Natural killer cell (primary cell): ENCODE measurements at regions not wholly inside any gene's neighbourhood (a gene's known extent, or its start where the extent isn't known, plus 50 kb on each side); places are given as distances from the start of the nearest gene placed in this dataset.

Experiments
- ATAC-seq, 3 donors: fragments of 150-1000 bp in 2 of 3; fragments of 200-7000 bp in 1 of 3; cut with Tn5 transposase; 1 replicate in 1 of 3; 2 replicates in 2 of 3; pipeline ENCODE4 v1.10.0; 2021; ENCODE audit warnings: mild to moderate bottlenecking in 2 of 3, moderate library complexity in 2 of 3
- DNase-seq, 2 donors: peaks; one replicate each; pipeline versions ENCODE4 v3.0.0 to v3.0.0-alpha.2; 2013 to 2021; ENCODE audit warnings: mixed read lengths in 1 of 2
- H3K27ac ChIP-seq: one replicate; pipeline ENCODE4 v1.5.1; 2013; ENCODE audit warnings: mild to moderate bottlenecking, low read length
- H3K27me3 ChIP-seq: one replicate; pipeline ENCODE4 v1.6.1; 2013; ENCODE audit warnings: low read length; ENCODE audit not compliant: control insufficient read depth, insufficient read depth
- H3K36me3 ChIP-seq: one replicate; pipeline ENCODE4 v1.6.1; 2013; ENCODE audit warnings: low read length; ENCODE audit not compliant: control insufficient read depth, insufficient read depth
- H3K4me1 ChIP-seq: one replicate; pipeline ENCODE4 v1.6.1; 2013; ENCODE audit warnings: low read length; ENCODE audit not compliant: control insufficient read depth, insufficient read depth
- H3K4me3 ChIP-seq: one replicate; pipeline ENCODE4 v1.5.1; 2013; ENCODE audit warnings: low read length
- H3K9me3 ChIP-seq: one replicate; pipeline ENCODE4 v1.6.1; 2013; ENCODE audit warnings: low read length; ENCODE audit not compliant: control insufficient read depth, insufficient read depth
- H3K27ac Mint-ChIP-seq, 2 donors: one replicate each; pipeline ENCODE4 v1.8.0; 2022; ENCODE audit warnings: mild to moderate bottlenecking in 2 of 2, mixed read lengths in 2 of 2, moderate library complexity in 1 of 2
- H3K27me3 Mint-ChIP-seq, 2 donors: one replicate each; pipeline ENCODE4 v1.8.0; 2022; ENCODE audit warnings: low read depth in 2 of 2, mixed read lengths in 2 of 2
- H3K36me3 Mint-ChIP-seq: one replicate; pipeline ENCODE4 v1.8.0; 2022; ENCODE audit warnings: mixed read lengths
- H3K4me1 Mint-ChIP-seq, 2 donors: one replicate each; pipeline ENCODE4 v1.8.0; 2022; ENCODE audit warnings: mixed read lengths in 2 of 2
- H3K4me3 Mint-ChIP-seq: one replicate; pipeline ENCODE4 v1.8.0; 2022; ENCODE audit warnings: mild to moderate bottlenecking, moderate library complexity, mixed read lengths
- H3K9me3 Mint-ChIP-seq, 2 donors: one replicate each; pipeline ENCODE4 v1.8.0; 2022; ENCODE audit warnings: mixed read lengths in 2 of 2
- WGBS: methylation state at CpG from one replicate; pipeline ENCODE4 v1.1.7; 2013; ENCODE audit warnings: missing lambda C conversion rate; ENCODE audit not compliant: insufficient coverage; 5-methylcytosine and 5-hydroxymethylcytosine counted together
- intact Hi-C: fragments of 100-400 bp; cut with micrococcal nuclease; formaldehyde crosslinking; loops from one replicate; pipeline ENCODE4 v1.14.2; 2022
- TF ChIP-seq, protein P1 (sequence below): fragments of 200-600 bp; IDR thresholded peaks from one replicate; pipeline ENCODE4 v1.8.0; 2022; ENCODE audit warnings: antibody characterized with exemption

DNA sequence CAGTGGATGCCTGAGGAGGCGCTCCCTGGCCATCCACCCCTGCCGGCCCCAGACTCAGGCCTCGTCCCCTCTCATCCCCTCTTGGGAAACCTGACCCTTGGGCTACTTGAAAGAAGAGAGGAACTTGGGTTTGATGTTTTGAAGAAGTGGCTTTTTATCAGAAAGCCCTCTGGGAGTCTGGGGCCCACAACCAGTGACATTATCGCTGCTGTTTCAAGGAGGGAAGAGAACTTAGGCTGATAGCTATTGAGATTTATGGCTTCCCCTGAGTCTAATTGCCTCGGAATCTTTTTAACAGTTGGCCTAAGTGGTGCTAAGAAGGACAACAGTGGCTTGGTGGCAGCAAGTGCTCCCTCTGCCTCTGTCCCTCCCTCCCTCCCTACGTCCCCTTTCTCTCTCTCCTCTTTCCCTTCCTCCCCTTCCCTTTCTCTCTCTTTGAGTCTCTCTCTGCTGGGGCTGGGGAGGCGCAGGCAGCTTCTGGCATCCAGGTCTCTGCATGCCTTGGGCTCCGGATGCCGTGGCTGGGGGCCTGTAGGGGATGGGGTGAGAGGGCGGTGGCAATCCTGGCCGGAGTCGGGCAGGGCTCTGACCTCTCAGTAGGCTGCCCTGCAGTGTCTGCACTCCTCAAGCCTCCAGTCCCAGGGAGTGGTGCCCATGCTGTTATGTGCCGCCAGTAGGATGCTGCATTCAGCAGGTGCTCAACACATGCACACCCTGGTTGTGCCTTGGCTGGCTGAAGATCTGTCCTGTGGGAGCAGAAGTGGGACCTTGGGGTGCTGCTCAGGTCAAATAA lies 49.6 kb upstream of the RXRA start:
- no peak for DNase-seq
- intact Hi-C loops = no loop called here
- WGBS = 34% methylated on average over 11 of the region's 13 CpGs
- Histone ChIP-seq H3K4me1 (peaks cover 15% of the 10 kb centered on the region), H3K27ac (no peak overlapping the region), H3K36me3 (no peaks in the 10 kb centered on the region), H3K4me3 (no peak overlapping the region), H3K9me3 (no peaks in the 10 kb centered on the region), H3K27me3 (peaks cover 2% of the 10 kb centered on the region)
- no peaks in the 10 kb centered on the region for H3K9me3 Mint-ChIP-seq
- TF ChIP-seq, protein P1, sequence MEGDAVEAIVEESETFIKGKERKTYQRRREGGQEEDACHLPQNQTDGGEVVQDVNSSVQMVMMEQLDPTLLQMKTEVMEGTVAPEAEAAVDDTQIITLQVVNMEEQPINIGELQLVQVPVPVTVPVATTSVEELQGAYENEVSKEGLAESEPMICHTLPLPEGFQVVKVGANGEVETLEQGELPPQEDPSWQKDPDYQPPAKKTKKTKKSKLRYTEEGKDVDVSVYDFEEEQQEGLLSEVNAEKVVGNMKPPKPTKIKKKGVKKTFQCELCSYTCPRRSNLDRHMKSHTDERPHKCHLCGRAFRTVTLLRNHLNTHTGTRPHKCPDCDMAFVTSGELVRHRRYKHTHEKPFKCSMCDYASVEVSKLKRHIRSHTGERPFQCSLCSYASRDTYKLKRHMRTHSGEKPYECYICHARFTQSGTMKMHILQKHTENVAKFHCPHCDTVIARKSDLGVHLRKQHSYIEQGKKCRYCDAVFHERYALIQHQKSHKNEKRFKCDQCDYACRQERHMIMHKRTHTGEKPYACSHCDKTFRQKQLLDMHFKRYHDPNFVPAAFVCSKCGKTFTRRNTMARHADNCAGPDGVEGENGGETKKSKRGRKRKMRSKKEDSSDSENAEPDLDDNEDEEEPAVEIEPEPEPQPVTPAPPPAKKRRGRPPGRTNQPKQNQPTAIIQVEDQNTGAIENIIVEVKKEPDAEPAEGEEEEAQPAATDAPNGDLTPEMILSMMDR = no peak
- H3K27ac Mint-ChIP-seq = peak overlapping the region in 1 of 2 donors; percentile 57
- no peaks in the 10 kb centered on the region for H3K36me3 Mint-ChIP-seq
- no peak overlapping the region for H3K4me3 Mint-ChIP-seq
- H3K27me3 Mint-ChIP-seq = peaks cover 6 to 12% of the 10 kb centered on the region in 2 donors
- ATAC-seq = no peak
- peaks cover 0 to 5% of the 10 kb centered on the region in 2 donors for H3K4me1 Mint-ChIP-seq
